Stimulated activated naive CD8-positive, alpha-beta T cell treated with anti-CD3 and anti-CD28 coated beads, Interleukin-15, amount 100 ng/mL, for 72 hours (primary cell): ENCODE measurements at regions not wholly inside any gene's neighbourhood (a gene's known extent, or its start where the extent isn't known, plus 50 kb on each side); places are given as distances from the start of the nearest gene placed in this dataset.

Experiments used
- ATAC-seq: fragments of 150-1000 bp; cut with Tn5 transposase; 2 replicates; pipeline ENCODE4 v1.10.0; 2021; ENCODE audit warnings: mild to moderate bottlenecking, moderate library complexity
- DNase-seq, 2 donors: peaks; one replicate each; pipeline ENCODE4 v3.0.0; 2021 to 2022
- H3K27ac Mint-ChIP-seq, 2 donors: one replicate each; pipeline ENCODE4 v1.8.0; 2022; ENCODE audit warnings: mild to moderate bottlenecking in 2 of 2, mixed read lengths in 2 of 2, moderate library complexity in 2 of 2
- H3K27me3 Mint-ChIP-seq: one replicate; pipeline ENCODE4 v1.8.0; 2022; ENCODE audit warnings: mixed read lengths
- H3K4me1 Mint-ChIP-seq: one replicate; pipeline ENCODE4 v1.8.0; 2022; ENCODE audit warnings: mild to moderate bottlenecking, mixed read lengths
- H3K4me3 Mint-ChIP-seq, 2 donors: one replicate each; pipeline ENCODE4 v1.8.0; 2022; ENCODE audit warnings: mild to moderate bottlenecking in 2 of 2, mixed read lengths in 2 of 2, moderate library complexity in 1 of 2
- H3K9me3 Mint-ChIP-seq, 2 donors: one replicate each; pipeline ENCODE4 v1.8.0; 2022; ENCODE audit warnings: mixed read lengths in 2 of 2

- Mint-ChIP-seq H3K27me3 (no peaks in the 10 kb centered on the region), H3K9me3 (peaks cover 0 to 6% of the 10 kb centered on the region in 2 donors), H3K4me3 (no peak overlapping the region), H3K27ac (no peak overlapping the region), H3K4me1 (no peaks in the 10 kb centered on the region)
- DNase-seq (no peak), ATAC-seq (no peak)
Observed at GRCh38 chr15:67980171-67980570, 73.9 kb upstream of the PIAS1 start.

GRCh38 chr15:67980773-67981685 is 73.1 kb upstream of the PIAS1 start:
- no peaks in the 10 kb centered on the region for H3K27me3 Mint-ChIP-seq
- H3K27ac Mint-ChIP-seq, result no peak overlapping the region
- peaks cover 0 to 3% of the 10 kb centered on the region in 2 donors for H3K9me3 Mint-ChIP-seq
- H3K4me3 Mint-ChIP-seq, result no peak overlapping the region
- H3K4me1 Mint-ChIP-seq, result no peaks in the 10 kb centered on the region
- DNase-seq (no peak), ATAC-seq (no peak)

- ATAC-seq, result no peak
- H3K4me3 Mint-ChIP-seq, result no peak overlapping the region
- H3K27ac Mint-ChIP-seq, result no peak overlapping the region
- no peaks in the 10 kb centered on the region for H3K9me3 Mint-ChIP-seq
- no peak for DNase-seq
- H3K4me1 Mint-ChIP-seq, result no peaks in the 10 kb centered on the region
- H3K27me3 Mint-ChIP-seq, result no peaks in the 10 kb centered on the region
Observed at GRCh38 chr15:67981848-67982247, 72.3 kb upstream of the PIAS1 start.

- Mint-ChIP-seq H3K27ac (no peak overlapping the region), H3K27me3 (no peaks in the 10 kb centered on the region), H3K4me3 (no peak overlapping the region), H3K9me3 (no peaks in the 10 kb centered on the region), H3K4me1 (no peaks in the 10 kb centered on the region)
- ATAC-seq, result no peak
- no peak for DNase-seq
Observed at GRCh38 chr15:67991706-67992105, 62.4 kb upstream of the PIAS1 start.

- DNase-seq (no peak), ATAC-seq (no peak)
- H3K27me3 Mint-ChIP-seq, result no peaks in the 10 kb centered on the region
- H3K4me1 Mint-ChIP-seq, result no peaks in the 10 kb centered on the region
- H3K9me3 Mint-ChIP-seq, result peaks cover 0 to 6% of the 10 kb centered on the region in 2 donors
- H3K4me3 Mint-ChIP-seq, result no peak overlapping the region
- no peak overlapping the region for H3K27ac Mint-ChIP-seq
Observed at GRCh38 chr15:67992411-67992810, 61.7 kb upstream of the PIAS1 start.

GRCh38 chr15:67992834-67993233 is 61.3 kb upstream of the PIAS1 start:
- H3K27me3 Mint-ChIP-seq, result no peaks in the 10 kb centered on the region
- DNase-seq (no peak), ATAC-seq (no peak)
- peaks cover 0 to 6% of the 10 kb centered on the region in 2 donors for H3K9me3 Mint-ChIP-seq
- no peaks in the 10 kb centered on the region for H3K4me1 Mint-ChIP-seq
- peak overlapping the region in 1 of 2 donors; percentile 29 for H3K27ac Mint-ChIP-seq
- H3K4me3 Mint-ChIP-seq, result no peak overlapping the region

GRCh38 chr15:67997996-67998395 is 56.1 kb upstream of the PIAS1 start:
- ATAC-seq (no peak), DNase-seq (no peak)
- Mint-ChIP-seq H3K9me3 (peaks cover 0 to 6% of the 10 kb centered on the region in 2 donors), H3K27me3 (no peaks in the 10 kb centered on the region), H3K4me1 (no peaks in the 10 kb centered on the region), H3K4me3 (no peak overlapping the region), H3K27ac (no peak overlapping the region)

- ATAC-seq (no peak), DNase-seq (no peak)
- Mint-ChIP-seq H3K9me3 (peaks cover 0 to 6% of the 10 kb centered on the region in 2 donors), H3K4me3 (no peak overlapping the region), H3K27ac (no peak overlapping the region), H3K4me1 (no peaks in the 10 kb centered on the region), H3K27me3 (no peaks in the 10 kb centered on the region)
Observed at GRCh38 chr15:67998599-67999133, 55.4 kb upstream of the PIAS1 start.

- Mint-ChIP-seq H3K9me3 (peaks cover 0 to 6% of the 10 kb centered on the region in 2 donors), H3K4me3 (no peak overlapping the region), H3K4me1 (no peaks in the 10 kb centered on the region), H3K27ac (no peak overlapping the region), H3K27me3 (no peaks in the 10 kb centered on the region)
- no peak for DNase-seq
- no peak for ATAC-seq
Observed at GRCh38 chr15:67999320-68000100, 54.6 kb upstream of the PIAS1 start.

- H3K4me1 Mint-ChIP-seq, result no peaks in the 10 kb centered on the region
- H3K9me3 Mint-ChIP-seq, result peaks cover 0 to 6% of the 10 kb centered on the region in 2 donors
- no peak overlapping the region for H3K4me3 Mint-ChIP-seq
- no peak for DNase-seq
- no peak for ATAC-seq
- H3K27me3 Mint-ChIP-seq, result no peaks in the 10 kb centered on the region
- H3K27ac Mint-ChIP-seq, result no peak overlapping the region
Observed at GRCh38 chr15:68000754-68001153, 53.4 kb upstream of the PIAS1 start.

GRCh38 chr15:68001811-68002210 is 52.3 kb upstream of the PIAS1 start:
- Mint-ChIP-seq H3K27ac (no peak overlapping the region), H3K27me3 (no peaks in the 10 kb centered on the region), H3K4me3 (no peak overlapping the region)

GRCh38 chr15:68003297-68003696 is 50.8 kb upstream of the PIAS1 start:
- no peak overlapping the region for H3K4me3 Mint-ChIP-seq

More at GRCh38 chr15:68001811-68002210, 52.3 kb upstream of the PIAS1 start:
- DNase-seq (no peak), ATAC-seq (no peak)
- Mint-ChIP-seq H3K4me1 (no peaks in the 10 kb centered on the region), H3K9me3 (peaks cover 0 to 6% of the 10 kb centered on the region in 2 donors)

More at GRCh38 chr15:68003297-68003696, 50.8 kb upstream of the PIAS1 start:
- Mint-ChIP-seq H3K9me3 (peaks cover 5 to 12% of the 10 kb centered on the region in 2 donors), H3K4me1 (no peaks in the 10 kb centered on the region), H3K27ac (no peak overlapping the region), H3K27me3 (no peaks in the 10 kb centered on the region)
- ATAC-seq, result no peak
- DNase-seq, result no peak
